Spleen (tissue), 11 donors: ENCODE measurements at regions not wholly inside any gene's neighbourhood (a gene's known extent, or its start where the extent isn't known, plus 50 kb on each side); places are given as distances from the start of the nearest gene placed in this dataset.

ENCODE experiments used
- DNase-seq: peaks from one replicate; pipeline ENCODE4 v3.0.0-alpha.2; 2020
- H3K27ac ChIP-seq, 8 donors: fragments of 200-600 bp; sonication (generic) in 7 of 8; 1 replicate in 4 of 8; 2 replicates in 4 of 8; pipeline versions ENCODE4 v1.5.0 to v1.8.0; 2016 to 2021; ENCODE audit warnings: inconsistent platforms in 4 of 8, mild to moderate bottlenecking in 4 of 8, moderate library complexity in 1 of 8
- H3K27me3 ChIP-seq, 7 donors: fragments of 200-600 bp; sonication (generic) in 6 of 7; replicated peaks in 1 of 7; 1 replicate in 4 of 7; 2 replicates in 3 of 7; pipeline versions ENCODE4 v1.5.0 to v1.8.0; 2016 to 2021; ENCODE audit warnings: inconsistent platforms in 3 of 7, mild to moderate bottlenecking in 1 of 7
- H3K36me3 ChIP-seq, 6 donors: fragments of 200-600 bp; sonication (generic) in 5 of 6; 1 replicate in 4 of 6; 2 replicates in 2 of 6; pipeline versions ENCODE4 v1.5.0 to v1.8.0; 2016 to 2021; ENCODE audit warnings: inconsistent platforms in 2 of 6
- H3K4me1 ChIP-seq, 6 donors: fragments of 200-600 bp; sonication (generic) in 5 of 6; 1 replicate in 3 of 6; 2 replicates in 3 of 6; pipeline versions ENCODE4 v1.5.0 to v1.8.0; 2016 to 2021; ENCODE audit warnings: inconsistent platforms in 3 of 6
- H3K4me3 ChIP-seq, 8 donors: fragments of 200-600 bp; sonication (generic) in 7 of 8; 1 replicate in 4 of 8; 2 replicates in 4 of 8; pipeline versions ENCODE4 v1.5.0 to v1.8.0; 2016 to 2021; ENCODE audit warnings: inconsistent platforms in 4 of 8, mild to moderate bottlenecking in 4 of 8, moderate library complexity in 2 of 8
- H3K9me3 ChIP-seq, 8 donors: fragments of 200-600 bp; sonication (generic) in 7 of 8; 1 replicate in 4 of 8; 2 replicates in 4 of 8; pipeline versions ENCODE4 v1.5.0 to v1.8.0; 2016 to 2021; ENCODE audit warnings: inconsistent platforms in 4 of 8
- CTCF ChIP-seq, 11 experiments: fragments of 200-600 bp in 7 of 11; fragments of 450-650 bp in 4 of 11; sonication (generic) in 4 of 11; IDR thresholded peaks in 8 of 11; conservative IDR thresholded peaks in 3 of 11; 1 replicate in 7 of 11; 2 replicates in 4 of 11; pipeline versions ENCODE4 v1.4.0 to v1.8.0; 2016 to 2021; ENCODE audit warnings: antibody characterized with exemption in 11 of 11, inconsistent platforms in 4 of 11, mild to moderate bottlenecking in 1 of 11
- POLR2A ChIP-seq, 3 donors: fragments of 450-650 bp; IDR thresholded peaks; one replicate each; pipeline ENCODE4 v1.5.1; 2017; ENCODE audit warnings: antibody characterized with exemption in 3 of 3, mild to moderate bottlenecking in 1 of 3
- POLR2AphosphoS5 ChIP-seq, 3 donors: sonication (generic); formaldehyde crosslinking; IDR thresholded peaks; one replicate each; pipeline ENCODE4 v1.5.1; 2017; ENCODE audit warnings: antibody characterized with exemption in 3 of 3
- WGBS, 5 donors: extraction: QIAGEN DNeasy Blood & Tissue Kit in 3 of 5; methylation state at CpG; one replicate each; pipeline versions ENCODE4 v1.1.5 to v1.1.7; 2013 to 2018; 5-methylcytosine and 5-hydroxymethylcytosine counted together
- intact Hi-C: fragments of 100-400 bp; cut with DNase I; formaldehyde crosslinking; loops from one replicate; pipeline ENCODE4 v1.15.0; 2023; ENCODE audit warnings: low total_unique reads
- donor health status: healthy with polysubstance abuse.
- donor health status: DM: no; HTN: no; CAD: no; lungs with moderate emphysema.
- donor health status: DM: no; HTN: no; CAD: no.
- donor health status: Bipolar disorder and iron deficiency.
- donor health status: healthy.
- donor health status: DM: no; HTN: no; CAD: no.
- donor health status: DM: yes; HTN: yes; CAD: no.

DNA sequence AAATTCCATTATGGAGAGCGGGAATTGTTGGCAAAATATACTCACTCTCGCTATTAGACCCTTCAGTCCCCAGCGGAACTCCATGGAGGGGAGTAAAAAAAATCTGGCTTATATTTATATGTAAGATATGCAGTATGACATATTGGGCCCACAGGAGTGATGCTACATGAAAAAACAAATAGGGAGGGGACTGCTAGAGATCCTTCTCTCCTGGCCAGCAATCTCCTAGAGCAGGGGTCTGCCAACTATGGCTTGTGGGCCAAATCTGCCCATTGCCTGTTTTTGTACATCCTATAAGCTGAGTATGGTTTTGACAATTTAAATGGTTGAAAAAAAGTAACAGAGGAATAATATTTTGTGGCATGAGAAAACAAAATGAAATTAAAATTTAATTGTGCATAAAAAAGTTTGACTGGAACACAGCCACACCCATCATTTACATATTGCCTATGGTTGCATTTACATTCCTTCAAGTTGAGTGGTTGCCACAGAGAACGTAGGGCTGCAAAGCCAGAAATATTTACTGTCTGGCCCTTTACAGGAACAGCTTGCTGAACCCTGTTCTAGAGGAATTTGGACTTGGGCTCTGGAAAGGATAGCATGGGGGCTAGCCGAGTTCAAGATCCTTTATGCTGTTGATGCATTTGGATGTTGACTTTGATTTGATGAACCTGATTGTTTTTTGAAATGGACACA, 197.3 kb upstream of the CLINT1 start:
- no peak for TF ChIP-seq CTCF (IDR thresholded peaks at IDR 0.05 in 8 of 11, conservative IDR thresholded peaks at IDR 0.05 in 3 of 11)
- TF ChIP-seq POLR2A (IDR thresholded peaks at IDR 0.05): no peak
- no peak for TF ChIP-seq POLR2AphosphoS5 (IDR thresholded peaks at IDR 0.05)
- no peak for DNase-seq
- intact Hi-C loops: no loop called here
- H3K9me3 ChIP-seq: no peaks in the 10 kb centered on the region
- no peaks in the 10 kb centered on the region for H3K4me1 ChIP-seq
- H3K27ac ChIP-seq: no peak overlapping the region
- H3K4me3 ChIP-seq: no peak overlapping the region
- no peaks in the 10 kb centered on the region for H3K36me3 ChIP-seq
- peaks cover 0 to 29% (median 0%) of the 10 kb centered on the region in 7 donors for H3K27me3 ChIP-seq
- 81 to 91% (median 91%) methylated on average over 5 of the region's 5 CpGs for WGBS, 5 donors

GRCh38 chr5:158055111-158055501, 196.2 kb upstream of the CLINT1 start:
- no peak overlapping the region for H3K4me3 ChIP-seq
- no peak overlapping the region for H3K27ac ChIP-seq
- no peak for TF ChIP-seq POLR2AphosphoS5 (IDR thresholded peaks at IDR 0.05)
- no peak for TF ChIP-seq POLR2A (IDR thresholded peaks at IDR 0.05)
- TF ChIP-seq CTCF (IDR thresholded peaks at IDR 0.05 in 8 of 11, conservative IDR thresholded peaks at IDR 0.05 in 3 of 11): no peak
- DNase-seq: no peak
- intact Hi-C loops: no loop called here
- H3K9me3 ChIP-seq: no peaks in the 10 kb centered on the region
- 22 to 30% (median 25%) methylated on average over 4 of the region's 4 CpGs for WGBS, 5 donors
- peaks cover 0 to 30% (median 0%) of the 10 kb centered on the region in 7 donors for H3K27me3 ChIP-seq
- H3K36me3 ChIP-seq: no peaks in the 10 kb centered on the region
- H3K4me1 ChIP-seq: no peaks in the 10 kb centered on the region

GRCh38 chr5:158054223-158055110, 195.5 kb upstream of the CLINT1 start:
- Histone ChIP-seq H3K9me3 (no peaks in the 10 kb centered on the region), H3K4me3 (no peak overlapping the region), H3K27ac (no peak overlapping the region), H3K27me3 (peaks cover 0 to 30% (median 0%) of the 10 kb centered on the region in 7 donors), H3K4me1 (no peaks in the 10 kb centered on the region), H3K36me3 (no peaks in the 10 kb centered on the region)
- no peak for DNase-seq
- intact Hi-C loops: no loop called here
- TF ChIP-seq POLR2A (IDR thresholded peaks at IDR 0.05) (no peak), POLR2AphosphoS5 (IDR thresholded peaks at IDR 0.05) (no peak), CTCF (IDR thresholded peaks at IDR 0.05 in 8 of 11, conservative IDR thresholded peaks at IDR 0.05 in 3 of 11) (no peak)
- WGBS, 5 donors: 47 to 62% (median 54%) methylated on average over 9 of the region's 9 CpGs

DNA sequence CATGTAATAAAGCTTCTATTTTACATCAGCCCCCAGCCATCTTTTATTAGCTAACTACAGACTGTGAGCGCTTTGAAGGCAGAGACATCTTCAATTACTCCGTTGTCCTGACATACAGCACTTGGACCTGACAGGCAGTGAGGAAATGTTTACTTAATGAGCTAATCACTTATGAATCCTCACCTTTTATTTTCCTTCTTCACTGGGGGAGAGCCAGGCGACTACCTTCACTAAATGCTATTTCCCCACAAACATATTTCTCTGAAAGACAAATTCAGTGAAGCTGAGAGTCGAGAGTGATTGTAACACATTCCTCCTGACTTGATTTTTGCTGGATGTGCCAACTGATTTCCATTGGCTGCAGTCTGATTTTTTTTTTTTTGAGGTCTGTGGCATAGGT, 192.1 kb upstream of the CLINT1 start:
- Histone ChIP-seq H3K4me3 (no peak overlapping the region), H3K27ac (no peak overlapping the region), H3K4me1 (no peaks in the 10 kb centered on the region), H3K9me3 (no peaks in the 10 kb centered on the region), H3K36me3 (no peaks in the 10 kb centered on the region), H3K27me3 (peaks cover 0 to 38% (median 0%) of the 10 kb centered on the region in 7 donors)
- 60 to 79% (median 71%) methylated on average over 4 of the region's 4 CpGs for WGBS, 5 donors
- no peak for TF ChIP-seq POLR2AphosphoS5 (IDR thresholded peaks at IDR 0.05)
- TF ChIP-seq POLR2A (IDR thresholded peaks at IDR 0.05): no peak
- no peak for TF ChIP-seq CTCF (IDR thresholded peaks at IDR 0.05 in 8 of 11, conservative IDR thresholded peaks at IDR 0.05 in 3 of 11)
- DNase-seq: no peak
- intact Hi-C loops: no loop called here
